ENCODE measurements at regions not wholly inside any gene's neighbourhood (a gene's known extent, or its start where the extent isn't known, plus 50 kb on each side); places are given as distances from the start of the nearest gene placed in this dataset.

- no peaks in the 10 kb centered on the region for H3K4me1 ChIP-seq (ENCODE audit: control insufficient read depth, insufficient read depth, low read length)
- no peaks in the 10 kb centered on the region for H3K27me3 ChIP-seq (ENCODE audit: control insufficient read depth, insufficient read depth, low read length)
- no peaks in the 10 kb centered on the region for H3K27me3 Mint-ChIP-seq (ENCODE audit: low read depth in 2 of 2)
- H3K27ac ChIP-seq (ENCODE audit: low read length) = no peak overlapping the region
- intact Hi-C loops (cut with micrococcal nuclease) = no loop called here
- H3K4me3 ChIP-seq (ENCODE audit: low read length) = no peak overlapping the region
- no peak overlapping the region for H3K27ac Mint-ChIP-seq
- no peak for DNase-seq
- H3K36me3 Mint-ChIP-seq = no peaks in the 10 kb centered on the region
- no peaks in the 10 kb centered on the region for H3K4me1 Mint-ChIP-seq
- TF ChIP-seq CTCF (IDR thresholded peaks at IDR 0.05) = no peak
- no peaks in the 10 kb centered on the region for H3K9me3 ChIP-seq (ENCODE audit: control insufficient read depth, insufficient read depth, low read length)
- no peak overlapping the region for H3K4me3 Mint-ChIP-seq
- peaks cover 2 to 6% of the 10 kb centered on the region in 2 donors for H3K9me3 Mint-ChIP-seq
- H3K36me3 ChIP-seq (ENCODE audit: control insufficient read depth, insufficient read depth, low read length) = no peaks in the 10 kb centered on the region
- no peak for ATAC-seq
- WGBS (ENCODE audit: insufficient coverage) = 73% methylated on average over 2 of the region's 3 CpGs
Measured at GRCh38 chr4:144507311-144508101, 138.4 kb upstream of the HHIP start.

- H3K4me3 ChIP-seq (ENCODE audit: low read length) = no peak overlapping the region
- H3K36me3 Mint-ChIP-seq = no peaks in the 10 kb centered on the region
- H3K9me3 ChIP-seq (ENCODE audit: control insufficient read depth, insufficient read depth, low read length) = no peaks in the 10 kb centered on the region
- ATAC-seq (no peak), DNase-seq (no peak)
- no peaks in the 10 kb centered on the region for H3K27me3 Mint-ChIP-seq (ENCODE audit: low read depth in 2 of 2)
- intact Hi-C loops (cut with micrococcal nuclease) = no loop called here
- no peak for TF ChIP-seq CTCF (IDR thresholded peaks at IDR 0.05)
- H3K4me1 ChIP-seq (ENCODE audit: control insufficient read depth, insufficient read depth, low read length) = no peaks in the 10 kb centered on the region
- H3K27ac ChIP-seq (ENCODE audit: low read length) = no peak overlapping the region
- H3K4me1 Mint-ChIP-seq = no peaks in the 10 kb centered on the region
- WGBS (ENCODE audit: insufficient coverage) = 84% methylated on average over 17 of the region's 17 CpGs
- peaks cover 3% of the 10 kb centered on the region in 2 donors for H3K9me3 Mint-ChIP-seq
- no peak overlapping the region for H3K27ac Mint-ChIP-seq
- no peaks in the 10 kb centered on the region for H3K27me3 ChIP-seq (ENCODE audit: control insufficient read depth, insufficient read depth, low read length)
- H3K36me3 ChIP-seq (ENCODE audit: control insufficient read depth, insufficient read depth, low read length) = no peaks in the 10 kb centered on the region
- H3K4me3 Mint-ChIP-seq = no peak overlapping the region
Measured at GRCh38 chr4:144509088-144510015, 136.6 kb upstream of the HHIP start.

- H3K4me1 ChIP-seq (ENCODE audit: control insufficient read depth, insufficient read depth, low read length) = no peaks in the 10 kb centered on the region
- Mint-ChIP-seq H3K36me3 (no peaks in the 10 kb centered on the region), H3K4me3 (no peak overlapping the region), H3K4me1 (no peaks in the 10 kb centered on the region), H3K9me3 (peaks cover 0 to 3% of the 10 kb centered on the region in 2 donors), H3K27ac (no peak overlapping the region), H3K27me3 (ENCODE audit: low read depth in 2 of 2) (no peaks in the 10 kb centered on the region)
- H3K9me3 ChIP-seq (ENCODE audit: control insufficient read depth, insufficient read depth, low read length) = no peaks in the 10 kb centered on the region
- ATAC-seq (no peak), DNase-seq (no peak)
- H3K27ac ChIP-seq (ENCODE audit: low read length) = no peak overlapping the region
- TF ChIP-seq CTCF (IDR thresholded peaks at IDR 0.05) = no peak
- H3K4me3 ChIP-seq (ENCODE audit: low read length) = no peak overlapping the region
- WGBS (ENCODE audit: insufficient coverage) = no CpG with 5 or more reads among the region's 1 CpG
- intact Hi-C loops (cut with micrococcal nuclease) = no loop called here
- no peaks in the 10 kb centered on the region for H3K36me3 ChIP-seq (ENCODE audit: control insufficient read depth, insufficient read depth, low read length)
- no peaks in the 10 kb centered on the region for H3K27me3 ChIP-seq (ENCODE audit: control insufficient read depth, insufficient read depth, low read length)
Measured at GRCh38 chr4:144514736-144515135, 131.2 kb upstream of the HHIP start.

Measured in natural killer cell (primary cell).